Testis (tissue), 2 donors: ENCODE measurements at regions not wholly inside any gene's neighbourhood (a gene's known extent, or its start where the extent isn't known, plus 50 kb on each side); places are given as distances from the start of the nearest gene placed in this dataset.

Source experiments
- POLR2A ChIP-seq: fragments of 450-650 bp; IDR thresholded peaks from one replicate; pipeline ENCODE4 v1.6.1; 2017; ENCODE audit warnings: antibody characterized with exemption, mild to moderate bottlenecking, moderate library complexity
- TF ChIP-seq, protein P1 (sequence below), 3 experiments: fragments of 450-650 bp in 2 of 3; fragments of 200-600 bp in 1 of 3; sonication (generic) in 1 of 3; IDR thresholded peaks; one replicate each; pipeline ENCODE4 v1.5.1; 2016 to 2019; ENCODE audit warnings: antibody characterized with exemption in 3 of 3, mild to moderate bottlenecking in 2 of 3, moderate library complexity in 1 of 3

DNA sequence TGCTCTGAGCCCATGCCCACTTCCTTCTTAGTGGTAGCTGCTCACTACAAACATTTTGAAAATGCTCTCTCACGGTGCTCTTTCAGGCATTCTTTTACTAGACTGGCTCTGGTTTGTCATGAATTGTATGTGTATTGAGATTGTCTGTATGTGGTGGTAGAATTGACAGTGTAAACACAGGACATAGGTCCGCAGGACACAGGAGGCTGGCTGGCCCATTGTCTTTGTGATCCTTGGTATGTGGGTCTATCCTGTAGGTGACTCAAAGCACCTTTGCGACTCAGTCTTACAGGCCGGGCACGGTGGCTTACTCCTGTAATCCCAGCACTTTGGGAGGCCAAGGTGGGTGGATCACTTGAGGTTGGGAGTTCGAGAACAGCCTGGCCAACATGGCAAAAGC lies 250.9 kb downstream of the C12orf75 start:
- TF ChIP-seq, protein P1, sequence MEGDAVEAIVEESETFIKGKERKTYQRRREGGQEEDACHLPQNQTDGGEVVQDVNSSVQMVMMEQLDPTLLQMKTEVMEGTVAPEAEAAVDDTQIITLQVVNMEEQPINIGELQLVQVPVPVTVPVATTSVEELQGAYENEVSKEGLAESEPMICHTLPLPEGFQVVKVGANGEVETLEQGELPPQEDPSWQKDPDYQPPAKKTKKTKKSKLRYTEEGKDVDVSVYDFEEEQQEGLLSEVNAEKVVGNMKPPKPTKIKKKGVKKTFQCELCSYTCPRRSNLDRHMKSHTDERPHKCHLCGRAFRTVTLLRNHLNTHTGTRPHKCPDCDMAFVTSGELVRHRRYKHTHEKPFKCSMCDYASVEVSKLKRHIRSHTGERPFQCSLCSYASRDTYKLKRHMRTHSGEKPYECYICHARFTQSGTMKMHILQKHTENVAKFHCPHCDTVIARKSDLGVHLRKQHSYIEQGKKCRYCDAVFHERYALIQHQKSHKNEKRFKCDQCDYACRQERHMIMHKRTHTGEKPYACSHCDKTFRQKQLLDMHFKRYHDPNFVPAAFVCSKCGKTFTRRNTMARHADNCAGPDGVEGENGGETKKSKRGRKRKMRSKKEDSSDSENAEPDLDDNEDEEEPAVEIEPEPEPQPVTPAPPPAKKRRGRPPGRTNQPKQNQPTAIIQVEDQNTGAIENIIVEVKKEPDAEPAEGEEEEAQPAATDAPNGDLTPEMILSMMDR (IDR thresholded peaks at IDR 0.05): no peak
- no peak for TF ChIP-seq POLR2A
